ENCODE measurements at regions not wholly inside any gene's neighbourhood (a gene's known extent, or its start where the extent isn't known, plus 50 kb on each side); places are given as distances from the start of the nearest gene placed in this dataset.
"Not testable (repeated sequence)": the region's sequence is repeated elsewhere in the genome, so short reads cannot be mapped to it uniquely, and the experiment has no call there.

GRCh38 chr20:40892642-40893041 is 136.0 kb upstream of the TOP1 start:
- DNase-seq (ENCODE audit: low read depth), result peak; percentile 35

GRCh38 chr20:40893610-40894236 is 134.9 kb upstream of the TOP1 start:
- no peak for DNase-seq (ENCODE audit: low read depth)

GRCh38 chr20:40894237-40894630 is 134.4 kb upstream of the TOP1 start:
- no peak for DNase-seq (ENCODE audit: low read depth)

GRCh38 chr20:40895182-40895581 is 133.4 kb upstream of the TOP1 start:
- no peak for DNase-seq (ENCODE audit: low read depth)

GRCh38 chr20:40896814-40897700 is 131.6 kb upstream of the TOP1 start:
- DNase-seq (ENCODE audit: low read depth), result no peak

- DNase-seq (ENCODE audit: low read depth), result no peak
These were observed 129.3 kb upstream of the TOP1 start for GRCh38 chr20:40899344-40899743.

GRCh38 chr20:40900666-40901215 is 127.9 kb upstream of the TOP1 start:
- no peak for DNase-seq (ENCODE audit: low read depth)

- DNase-seq (ENCODE audit: low read depth), result no peak
These were observed 126.0 kb upstream of the TOP1 start for GRCh38 chr20:40902661-40903060.

- DNase-seq (ENCODE audit: low read depth), result no peak
These were observed 120.3 kb upstream of the TOP1 start for GRCh38 chr20:40908309-40908708.

- DNase-seq (ENCODE audit: low read depth), result not testable (repeated sequence)
These were observed 119.1 kb upstream of the TOP1 start for GRCh38 chr20:40909489-40909888.

- DNase-seq (ENCODE audit: low read depth), result not testable (repeated sequence)
These were observed 118.2 kb upstream of the TOP1 start for GRCh38 chr20:40910436-40910835.

GRCh38 chr20:40911152-40911551 is 117.5 kb upstream of the TOP1 start:
- not testable (repeated sequence) for DNase-seq (ENCODE audit: low read depth)

- no peak for DNase-seq (ENCODE audit: low read depth)
These were observed 115.1 kb upstream of the TOP1 start for GRCh38 chr20:40913224-40914185.

- DNase-seq (ENCODE audit: low read depth), result no peak
These were observed 112.9 kb upstream of the TOP1 start for GRCh38 chr20:40915756-40916155.

- DNase-seq (ENCODE audit: low read depth), result no peak
These were observed 112.3 kb upstream of the TOP1 start for GRCh38 chr20:40916276-40916675.

- DNase-seq (ENCODE audit: low read depth), result no peak
These were observed 108.3 kb upstream of the TOP1 start for GRCh38 chr20:40920291-40920690.

- no peak for DNase-seq (ENCODE audit: low read depth)
These were observed 105.8 kb upstream of the TOP1 start for GRCh38 chr20:40922865-40923264.

- DNase-seq (ENCODE audit: low read depth), result no peak
These were observed 102.7 kb upstream of the TOP1 start for GRCh38 chr20:40925829-40926510.

GRCh38 chr20:40926928-40927327 is 101.7 kb upstream of the TOP1 start:
- no peak for DNase-seq (ENCODE audit: low read depth)

GRCh38 chr20:40930561-40930960 is 98.1 kb upstream of the TOP1 start:
- DNase-seq (ENCODE audit: low read depth), result peak; percentile 34

- no peak for DNase-seq (ENCODE audit: low read depth)
These were observed 97.1 kb upstream of the TOP1 start for GRCh38 chr20:40931410-40932044.

Data from M059J (cell line).